ENCODE measurements at regions not wholly inside any gene's neighbourhood (a gene's known extent, or its start where the extent isn't known, plus 50 kb on each side); places are given as distances from the start of the nearest gene placed in this dataset.
"Not testable (repeated sequence)": the region's sequence is repeated elsewhere in the genome, so short reads cannot be mapped to it uniquely, and the experiment has no call there.

GRCh38 chr10:28896791-28897409 is 219.6 kb downstream of the BAMBI start:
- not testable (repeated sequence) for DNase-seq (ENCODE audit: low read depth in 2 of 2)

- no peak for DNase-seq (ENCODE audit: low read depth in 2 of 2)
Observed at GRCh38 chr10:28897617-28898464, 220.5 kb downstream of the BAMBI start.

- DNase-seq (ENCODE audit: low read depth in 2 of 2): no peak
Observed at GRCh38 chr10:28902215-28902614, 224.9 kb downstream of the BAMBI start.

- no peak for DNase-seq (ENCODE audit: low read depth in 2 of 2)
Observed at GRCh38 chr10:28903063-28903462, 225.7 kb downstream of the BAMBI start.

- DNase-seq (ENCODE audit: low read depth in 2 of 2): no peak
Observed at GRCh38 chr10:28903736-28904135, 226.4 kb downstream of the BAMBI start.

GRCh38 chr10:28905371-28905770 is 228.1 kb downstream of the BAMBI start:
- DNase-seq (ENCODE audit: low read depth in 2 of 2): no peak

GRCh38 chr10:28906011-28906411 is 228.7 kb downstream of the BAMBI start:
- DNase-seq (ENCODE audit: low read depth in 2 of 2): no peak

- DNase-seq (ENCODE audit: low read depth in 2 of 2): no peak
Observed at GRCh38 chr10:28906415-28906814, 229.1 kb downstream of the BAMBI start.

GRCh38 chr10:28906934-28907333 is 229.6 kb downstream of the BAMBI start:
- DNase-seq (ENCODE audit: low read depth in 2 of 2): no peak

GRCh38 chr10:28909875-28910274 is 232.6 kb downstream of the BAMBI start:
- no peak for DNase-seq (ENCODE audit: low read depth in 2 of 2)

GRCh38 chr10:28910956-28911355 is 233.6 kb downstream of the BAMBI start:
- no peak for DNase-seq (ENCODE audit: low read depth in 2 of 2)

- DNase-seq (ENCODE audit: low read depth in 2 of 2): not testable (repeated sequence)
Observed at GRCh38 chr10:28911511-28911910, 234.2 kb downstream of the BAMBI start.

GRCh38 chr10:28912017-28912783 is 234.9 kb downstream of the BAMBI start:
- DNase-seq (ENCODE audit: low read depth in 2 of 2): no peak

- DNase-seq (ENCODE audit: low read depth in 2 of 2): no peak
Observed at GRCh38 chr10:28913436-28914237, 236.3 kb downstream of the BAMBI start.

- DNase-seq (ENCODE audit: low read depth in 2 of 2): no peak
Observed at GRCh38 chr10:28914701-28915100, 237.4 kb downstream of the BAMBI start.

- DNase-seq (ENCODE audit: low read depth in 2 of 2): no peak
Observed at GRCh38 chr10:28915989-28916588, 238.8 kb downstream of the BAMBI start.

GRCh38 chr10:28920091-28920490 is 242.8 kb downstream of the BAMBI start:
- DNase-seq (ENCODE audit: low read depth in 2 of 2): no peak

GRCh38 chr10:28922127-28922526 is 244.8 kb downstream of the BAMBI start:
- DNase-seq (ENCODE audit: low read depth in 2 of 2): no peak

GRCh38 chr10:28922861-28923260 is 245.5 kb downstream of the BAMBI start:
- no peak for DNase-seq (ENCODE audit: low read depth in 2 of 2)

- DNase-seq (ENCODE audit: low read depth in 2 of 2): no peak
Observed at GRCh38 chr10:28924717-28925116, 247.4 kb downstream of the BAMBI start.

GRCh38 chr10:28925121-28925663 is 247.9 kb downstream of the BAMBI start:
- DNase-seq (ENCODE audit: low read depth in 2 of 2): no peak

Data from stimulated activated CD4-positive, alpha-beta T cell treated with anti-CD3 and anti-CD28 coated beads, Interleukin-1b, Interleukin-23, amount 100 ng/mL, for 1 hour (primary cell).